HG03460 (cell line): ENCODE measurements at regions not wholly inside any gene's neighbourhood (a gene's known extent, or its start where the extent isn't known, plus 50 kb on each side); places are given as distances from the start of the nearest gene placed in this dataset.
"Not testable (repeated sequence)": the region's sequence is repeated elsewhere in the genome, so short reads cannot be mapped to it uniquely, and the experiment has no call there.

Experiments
- ATAC-seq: cut with Tn5 transposase; IDR thresholded peaks from one replicate; pipeline ENCODE4 v1.9.1; 2021; ENCODE audit not compliant: unreplicated experiment

- no peak for ATAC-seq
These were observed 689.3 kb downstream of the CENPC start for GRCh38 chr4:66855956-66856355.

GRCh38 chr4:66853845-66854244 lies 691.5 kb downstream of the CENPC start:
- no peak for ATAC-seq

DNA sequence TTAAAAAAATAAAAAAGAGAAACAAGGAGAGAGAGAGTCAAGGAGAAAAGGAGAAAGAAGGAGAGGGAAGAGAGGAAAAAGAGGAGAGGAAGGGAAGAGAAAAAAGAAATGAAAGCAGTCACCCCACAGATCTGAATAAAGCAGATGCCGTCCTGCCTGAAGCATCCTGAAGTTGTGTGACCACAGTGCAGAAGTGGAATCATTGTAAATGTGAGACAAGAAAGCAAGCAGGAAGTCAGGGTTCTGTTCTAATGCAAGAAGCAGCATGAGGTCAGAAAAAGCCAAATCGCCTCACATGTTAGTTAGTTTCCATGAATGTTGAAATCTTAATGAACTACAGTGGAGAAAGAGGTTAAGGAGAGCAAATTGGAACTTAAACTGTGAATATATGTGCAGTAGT lies 692.5 kb downstream of the CENPC start:
- no peak for ATAC-seq

GRCh38 chr4:66849596-66849995 lies 695.7 kb downstream of the CENPC start:
- ATAC-seq: no peak

GRCh38 chr4:66842724-66843088 lies 702.6 kb downstream of the CENPC start:
- no peak for ATAC-seq

DNA sequence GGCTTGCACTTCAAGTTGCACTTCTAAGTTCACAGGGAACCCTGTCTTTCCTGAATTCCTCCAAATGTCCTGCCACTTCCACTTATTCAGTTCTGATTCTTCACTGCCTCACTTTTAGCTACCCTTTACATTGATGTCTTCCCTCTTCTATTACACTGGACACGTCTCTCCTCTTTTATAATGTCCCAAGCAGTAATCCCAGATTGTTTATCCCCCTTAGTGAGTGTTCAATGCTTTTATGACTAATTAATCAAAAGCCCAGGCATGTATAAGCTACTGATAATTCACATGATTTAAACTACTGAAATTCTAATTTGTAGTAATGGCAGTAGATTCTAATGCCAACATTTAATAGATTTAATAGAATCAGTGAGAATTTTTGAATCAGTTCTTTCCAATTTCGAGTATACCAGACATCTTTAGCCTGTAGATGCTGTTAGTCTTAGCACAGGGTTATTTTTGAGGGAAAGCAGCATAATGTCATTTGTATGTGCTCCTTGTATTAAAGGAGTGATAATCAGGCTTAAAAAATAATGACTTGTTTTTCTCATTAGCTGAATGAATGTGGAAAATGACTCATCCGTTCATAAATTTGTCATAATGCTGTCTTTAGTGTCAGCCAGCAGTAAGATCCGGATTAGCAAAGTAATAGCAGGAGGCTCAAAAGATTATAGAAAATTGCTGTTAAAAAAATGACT lies 703.1 kb downstream of the CENPC start:
- ATAC-seq: no peak

- no peak for ATAC-seq
These were observed 705.1 kb downstream of the CENPC start for GRCh38 chr4:66840178-66840577.

GRCh38 chr4:66837279-66837922 lies 707.9 kb downstream of the CENPC start:
- ATAC-seq: no peak

DNA sequence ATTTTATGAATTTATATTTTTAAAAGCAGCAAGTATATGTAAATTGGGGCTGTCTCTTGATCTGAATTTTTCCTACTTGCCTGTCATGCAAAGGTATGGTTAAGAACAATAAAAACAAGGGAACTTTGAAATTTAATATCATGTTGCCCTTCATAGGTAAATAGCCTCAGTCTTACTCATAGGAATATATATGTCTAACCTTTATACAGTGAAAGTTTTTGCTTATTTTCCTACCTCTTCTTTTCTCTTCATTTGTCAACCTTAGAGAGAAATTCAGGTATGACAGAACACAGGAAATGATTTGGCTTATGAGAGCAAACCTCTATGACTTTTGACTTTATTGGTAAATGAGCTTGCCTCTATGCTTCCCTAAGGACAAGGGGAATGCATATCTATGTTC lies 716.0 kb downstream of the CENPC start:
- no peak for ATAC-seq

DNA sequence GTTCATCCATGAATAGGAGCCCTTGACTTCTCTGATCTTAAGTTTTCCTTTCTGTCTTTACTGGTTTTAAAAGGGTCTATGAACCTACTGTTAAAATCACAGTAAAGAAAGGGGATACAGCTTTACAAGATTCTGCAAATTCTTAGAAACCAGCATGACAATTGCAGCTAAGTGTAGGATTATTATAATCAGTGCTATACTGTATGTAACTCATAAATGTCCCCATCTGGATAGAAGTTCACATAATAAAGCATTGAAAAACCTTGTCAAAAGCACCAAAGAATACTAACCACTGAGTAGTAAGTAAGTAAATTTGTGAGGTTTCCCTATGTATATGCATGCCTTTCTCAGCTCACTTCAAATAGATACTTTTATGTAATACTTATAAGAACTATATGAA lies 724.6 kb downstream of the CENPC start:
- ATAC-seq: no peak

DNA sequence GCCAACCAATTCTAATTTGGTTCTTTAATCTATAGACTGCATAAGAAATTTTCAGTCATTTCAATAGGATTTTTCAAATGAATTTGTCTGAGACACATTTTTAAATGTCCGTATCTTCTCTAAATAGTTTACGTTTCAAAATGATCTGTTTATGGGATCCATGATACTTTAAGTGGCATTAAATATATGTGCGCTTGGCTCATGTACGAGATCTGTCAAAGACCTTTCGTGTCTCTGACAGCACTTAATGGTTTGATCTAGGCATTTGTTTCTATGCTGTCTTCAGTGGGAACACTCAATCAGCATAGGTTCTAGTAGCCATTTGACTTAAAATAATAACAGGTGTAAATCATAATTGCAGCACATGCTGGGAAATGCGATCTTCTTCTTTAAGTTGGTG lies 731.0 kb downstream of the CENPC start:
- ATAC-seq: no peak

DNA sequence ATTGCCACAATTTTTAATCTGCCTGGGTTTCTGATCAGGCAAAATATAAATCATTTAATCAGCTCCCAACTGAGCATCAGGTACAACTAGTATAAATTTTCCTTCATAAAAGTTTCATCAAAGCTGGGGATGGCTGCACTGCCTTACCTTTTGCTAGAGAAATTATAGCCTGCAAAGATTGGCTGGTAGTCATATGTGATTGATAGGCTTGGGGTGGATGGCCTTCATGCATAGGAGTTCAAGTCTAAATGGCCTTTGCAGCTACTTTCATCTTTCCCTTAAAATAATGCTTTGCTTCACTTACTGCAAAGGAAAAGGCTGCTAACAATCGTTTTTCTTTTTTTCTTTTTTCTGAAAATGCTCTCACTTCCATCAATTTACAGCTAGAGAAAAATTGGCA lies 739.7 kb downstream of the CENPC start:
- ATAC-seq: no peak

- ATAC-seq: no peak
These were observed 740.3 kb downstream of the CENPC start for GRCh38 chr4:66804979-66805378.

GRCh38 chr4:66797608-66798007 lies 747.7 kb downstream of the CENPC start:
- ATAC-seq: no peak

GRCh38 chr4:66795724-66796123 lies 749.6 kb downstream of the CENPC start:
- ATAC-seq: no peak

DNA sequence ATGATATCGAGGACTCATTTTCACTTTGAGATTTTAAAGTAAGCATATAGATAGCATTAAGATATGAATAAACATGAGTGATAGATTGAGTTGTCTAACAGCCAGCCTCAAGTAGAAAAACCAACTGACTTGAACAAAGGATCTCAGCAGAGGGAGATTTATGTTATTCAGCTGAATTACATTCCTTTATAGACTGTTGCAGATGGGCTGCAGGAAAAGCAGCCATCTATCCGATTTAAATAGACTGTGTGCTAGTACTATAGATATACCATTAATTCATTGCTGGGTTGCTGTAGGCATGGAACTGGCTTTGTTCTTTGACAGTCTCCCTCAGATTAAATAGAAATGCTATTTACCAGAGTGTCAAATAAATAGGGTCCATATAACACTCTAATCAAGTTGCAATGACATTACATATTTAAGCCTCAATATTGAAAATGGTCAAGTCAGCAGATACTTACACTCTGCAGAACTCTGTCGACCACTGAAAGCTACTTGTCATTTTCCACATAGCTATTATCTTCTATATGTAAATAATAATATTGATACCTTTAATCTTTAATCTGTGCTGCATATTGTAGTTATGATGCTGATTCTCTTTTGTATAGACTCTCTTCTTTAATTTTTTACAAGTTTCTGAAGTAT lies 750.8 kb downstream of the CENPC start:
- ATAC-seq: no peak

GRCh38 chr4:66791686-66792085 lies 753.6 kb downstream of the CENPC start:
- no peak for ATAC-seq

DNA sequence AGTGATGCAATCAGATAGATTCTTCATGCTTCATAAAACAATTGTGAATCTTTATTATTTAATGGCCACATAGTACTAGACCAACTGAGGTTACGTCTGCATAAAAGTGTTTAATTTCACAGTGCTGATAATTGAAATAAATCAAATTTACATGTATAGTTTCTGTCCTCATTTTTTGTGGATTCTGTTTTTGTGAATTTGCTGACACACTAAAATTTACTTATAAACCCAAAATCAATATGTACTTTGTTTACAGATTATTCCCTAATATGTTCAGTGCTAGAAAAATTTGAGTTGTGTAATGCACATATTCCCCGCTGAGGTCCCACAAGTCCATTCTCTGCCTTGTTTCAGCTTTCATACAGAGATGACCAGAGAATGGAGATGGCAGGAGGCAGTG lies 759.8 kb downstream of the CENPC start:
- ATAC-seq: no peak

DNA sequence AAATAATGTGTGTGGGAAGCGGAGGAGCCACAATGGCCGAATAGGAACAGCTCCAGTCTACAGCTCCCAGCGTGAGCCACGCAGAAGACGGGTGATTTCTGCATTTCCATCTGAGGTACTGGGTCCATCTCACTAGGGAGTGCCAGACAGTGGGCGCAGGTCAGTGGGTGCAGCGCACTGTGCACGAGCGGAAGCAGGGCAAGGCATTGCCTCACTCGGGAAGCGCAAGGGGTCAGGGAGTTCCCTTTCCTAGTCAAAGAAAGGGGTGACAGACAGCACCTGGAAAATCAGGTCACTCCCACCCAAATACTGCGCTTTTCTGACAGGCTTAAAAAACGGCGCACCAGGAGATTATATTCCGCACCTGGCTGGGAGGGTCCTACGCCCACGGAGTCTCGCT lies 762.6 kb downstream of the CENPC start:
- not testable (repeated sequence) for ATAC-seq

DNA sequence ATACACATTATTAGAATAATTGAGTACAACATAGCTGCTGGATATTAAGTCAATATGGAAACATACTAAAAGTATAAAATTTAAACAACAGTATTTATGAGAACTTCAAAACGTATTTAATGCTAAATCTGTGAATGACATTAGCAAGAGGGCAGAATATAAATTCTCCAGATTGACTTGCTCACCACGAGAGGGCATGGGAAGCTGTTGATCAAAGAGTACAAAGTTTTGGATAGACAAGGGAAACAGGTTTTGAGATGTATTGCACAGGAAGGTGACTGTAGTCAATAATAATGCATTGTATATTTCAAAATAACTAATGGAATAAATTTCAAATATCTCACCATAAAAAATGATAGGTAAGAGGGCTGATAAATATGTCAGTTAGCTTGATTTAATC lies 768.2 kb downstream of the CENPC start:
- ATAC-seq: no peak

- no peak for ATAC-seq
These were observed 775.9 kb downstream of the CENPC start for GRCh38 chr4:66769441-66769840.

DNA sequence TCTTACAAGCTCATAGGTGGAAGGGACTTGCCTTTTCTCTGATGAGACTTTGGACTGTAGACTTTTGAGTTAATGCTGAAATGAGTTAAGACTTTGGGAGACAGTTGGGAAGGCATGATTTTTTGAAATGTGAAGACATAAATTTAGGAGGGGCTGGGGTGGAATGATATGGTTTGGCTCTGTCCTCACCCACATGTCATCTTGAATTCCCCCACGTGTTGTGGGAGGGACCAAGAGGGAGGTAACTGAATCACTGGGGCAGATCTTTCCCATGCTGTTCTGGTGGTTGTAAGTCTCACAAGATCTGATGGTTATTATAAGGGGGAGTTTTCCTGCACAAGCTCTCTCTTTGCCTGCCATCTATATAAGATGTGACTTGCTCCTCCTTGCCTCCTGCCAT lies 777.9 kb downstream of the CENPC start:
- no peak for ATAC-seq

DNA sequence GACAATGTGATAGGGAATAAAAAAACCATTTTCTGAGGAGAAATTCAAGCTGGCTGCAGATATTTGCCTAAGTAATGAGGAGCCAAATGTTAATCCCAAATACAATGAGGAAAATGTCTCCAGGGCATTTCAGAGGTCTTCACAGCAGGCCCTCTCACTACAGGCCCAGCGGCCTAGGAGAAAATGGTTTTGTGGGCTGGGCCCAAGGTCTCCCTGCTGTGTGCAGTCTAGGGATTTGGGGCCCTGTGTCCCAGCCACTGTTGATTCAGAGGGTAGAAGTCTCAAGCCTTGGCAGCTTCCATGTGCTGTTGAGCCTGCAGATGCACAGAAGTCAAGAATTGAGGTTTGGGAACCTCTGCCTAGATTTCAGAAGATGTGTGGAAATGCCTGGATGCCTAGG lies 778.7 kb downstream of the CENPC start:
- no peak for ATAC-seq
